GM12891 (cell line): ENCODE measurements at regions not wholly inside any gene's neighbourhood (a gene's known extent, or its start where the extent isn't known, plus 50 kb on each side); places are given as distances from the start of the nearest gene placed in this dataset.

Source experiments
- POLR2A ChIP-seq: IDR thresholded peaks from 2 replicates; pipeline ENCODE4 v1.6.1; 2011; ENCODE audit warnings: low read depth, low read length, control low read depth
- POLR2AphosphoS5 ChIP-seq: IDR thresholded peaks from 2 replicates; pipeline ENCODE4 v1.6.1; 2011; ENCODE audit warnings: low read depth, low read length, control low read depth
- TAF1 ChIP-seq: IDR thresholded peaks from 2 replicates; pipeline ENCODE4 v1.6.1; 2011; ENCODE audit warnings: low read depth, low read length, control low read depth

DNA sequence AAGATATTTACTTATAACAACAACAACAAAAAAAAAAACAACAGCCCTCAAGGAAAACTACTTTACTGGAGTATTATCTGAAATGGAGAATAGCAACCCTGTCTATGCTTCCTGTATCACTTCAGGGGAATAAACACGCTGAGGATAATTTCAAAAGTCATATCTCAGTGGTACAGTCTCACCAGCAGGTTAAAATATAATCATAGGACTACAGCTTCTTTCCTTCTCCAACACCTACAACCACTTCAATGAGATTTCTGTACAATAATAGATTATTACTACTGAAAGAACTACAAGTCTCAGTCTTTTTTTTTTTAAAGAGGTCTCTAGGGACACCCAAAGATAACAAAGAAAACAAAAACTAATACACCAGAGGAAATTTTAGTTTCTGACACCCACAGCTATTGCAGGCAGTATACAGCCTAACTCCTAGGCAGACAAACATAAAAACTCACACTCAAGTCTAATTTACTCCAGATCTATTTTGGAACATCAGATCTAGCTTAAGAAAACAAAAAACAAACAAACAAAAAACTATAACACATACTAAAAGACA lies 268.2 kb downstream of the BCHE start:
- TF ChIP-seq POLR2AphosphoS5 (no peak), POLR2A (no peak), TAF1 (no peak)
